MM.1S (cell line): ENCODE measurements at regions not wholly inside any gene's neighbourhood (a gene's known extent, or its start where the extent isn't known, plus 50 kb on each side); places are given as distances from the start of the nearest gene placed in this dataset.

Experiments
- DNase-seq: peaks from one replicate; pipeline ENCODE4 v3.0.0-alpha.2; 2015
- H2AFZ ChIP-seq: fragments of 300-600 bp; sonication (generic); 2 replicates; pipeline ENCODE4 v1.6.0; 2016; ENCODE audit warnings: antibody characterized with exemption, low read length
- H3F3A ChIP-seq: fragments of 300-600 bp; sonication (generic); 2 replicates; pipeline ENCODE4 v1.6.1; 2016; ENCODE audit warnings: mild to moderate bottlenecking, antibody characterized with exemption, low read length, moderate library complexity, mixed read lengths; ENCODE audit not compliant: insufficient read depth
- H3K27ac ChIP-seq: fragments of 300-600 bp; sonication (generic); 2 replicates; pipeline ENCODE4 v1.5.1; 2016; ENCODE audit warnings: mild to moderate bottlenecking, low read length
- H3K27me3 ChIP-seq: fragments of 300-600 bp; sonication (generic); replicated peaks from 2 replicates; pipeline ENCODE4 v1.6.0; 2016; ENCODE audit warnings: low read length; ENCODE audit not compliant: insufficient read depth
- H3K36me3 ChIP-seq: fragments of 300-600 bp; sonication (generic); replicated peaks from 2 replicates; pipeline ENCODE4 v1.6.1; 2016; ENCODE audit warnings: mild to moderate bottlenecking, low read length, mixed read lengths; ENCODE audit not compliant: insufficient read depth
- H3K4me1 ChIP-seq: fragments of 300-600 bp; sonication (generic); 2 replicates; pipeline ENCODE4 v1.6.1; 2016; ENCODE audit warnings: low read length, mixed read lengths
- H3K4me2 ChIP-seq: fragments of 300-600 bp; sonication (generic); 2 replicates; pipeline ENCODE4 v1.6.0; 2016; ENCODE audit warnings: low read depth, low read length
- H3K4me3 ChIP-seq: fragments of 300-600 bp; sonication (generic); 2 replicates; pipeline ENCODE4 v1.5.1; 2016; ENCODE audit warnings: low read length, mixed read lengths
- H3K79me2 ChIP-seq: fragments of 300-600 bp; sonication (generic); 2 replicates; pipeline ENCODE4 v1.6.1; 2016; ENCODE audit warnings: mixed run types, low read length, mixed read lengths
- H3K9ac ChIP-seq: fragments of 300-600 bp; sonication (generic); 2 replicates; pipeline ENCODE4 v1.6.1; 2016; ENCODE audit warnings: low read length, mixed read lengths
- H3K9me2 ChIP-seq: fragments of 300-600 bp; sonication (generic); replicated peaks from 2 replicates; pipeline ENCODE4 v1.6.1; 2016; ENCODE audit warnings: mild to moderate bottlenecking, low read length, mixed read lengths; ENCODE audit not compliant: insufficient read depth
- H3K9me3 ChIP-seq: fragments of 300-600 bp; sonication (generic); replicated peaks from 2 replicates; pipeline ENCODE4 v1.6.1; 2016; ENCODE audit warnings: mild to moderate bottlenecking, low read length, mixed read lengths; ENCODE audit not compliant: insufficient read depth
- H4K20me1 ChIP-seq: fragments of 300-600 bp; sonication (generic); 2 replicates; pipeline ENCODE4 v1.6.1; 2016; ENCODE audit warnings: mild to moderate bottlenecking, low read length, moderate library complexity, mixed read lengths; ENCODE audit not compliant: insufficient read depth
- EZH2 ChIP-seq: fragments of 300-600 bp; sonication (generic); optimal IDR thresholded peaks from 2 replicates; pipeline ENCODE3; 2017; ENCODE audit warnings: low read depth, mild to moderate bottlenecking, antibody characterized with exemption, low read length, mixed read lengths
- EZH2phosphoT487 ChIP-seq: fragments of 300-600 bp; sonication (generic); IDR thresholded peaks from 2 replicates; pipeline ENCODE4 v1.6.1; 2018; ENCODE audit warnings: antibody characterized with exemption, low read length
- TF ChIP-seq, protein P1 (sequence below): fragments of 300-600 bp; sonication (generic); IDR thresholded peaks from 2 replicates; pipeline ENCODE4 v1.5.1; 2016; ENCODE audit warnings: antibody characterized with exemption, low read length, mixed read lengths

GRCh38 chr6:148136586-148136985 lies 206.1 kb upstream of the SASH1 start:
- Histone ChIP-seq H3K36me3 (no peaks in the 10 kb centered on the region), H3K4me2 (no peak overlapping the region), H3K4me1 (no peaks in the 10 kb centered on the region), H3K9ac (no peak overlapping the region), H3F3A (no peaks in the 10 kb centered on the region), H3K9me2 (no peaks in the 10 kb centered on the region), H3K27ac (no peak overlapping the region), H2AFZ (no peak overlapping the region), H3K27me3 (no peaks in the 10 kb centered on the region), H4K20me1 (no peaks in the 10 kb centered on the region), H3K4me3 (no peak overlapping the region), H3K9me3 (no peaks in the 10 kb centered on the region), H3K79me2 (no peaks in the 10 kb centered on the region)
- no peak for DNase-seq
- TF ChIP-seq, protein P1, sequence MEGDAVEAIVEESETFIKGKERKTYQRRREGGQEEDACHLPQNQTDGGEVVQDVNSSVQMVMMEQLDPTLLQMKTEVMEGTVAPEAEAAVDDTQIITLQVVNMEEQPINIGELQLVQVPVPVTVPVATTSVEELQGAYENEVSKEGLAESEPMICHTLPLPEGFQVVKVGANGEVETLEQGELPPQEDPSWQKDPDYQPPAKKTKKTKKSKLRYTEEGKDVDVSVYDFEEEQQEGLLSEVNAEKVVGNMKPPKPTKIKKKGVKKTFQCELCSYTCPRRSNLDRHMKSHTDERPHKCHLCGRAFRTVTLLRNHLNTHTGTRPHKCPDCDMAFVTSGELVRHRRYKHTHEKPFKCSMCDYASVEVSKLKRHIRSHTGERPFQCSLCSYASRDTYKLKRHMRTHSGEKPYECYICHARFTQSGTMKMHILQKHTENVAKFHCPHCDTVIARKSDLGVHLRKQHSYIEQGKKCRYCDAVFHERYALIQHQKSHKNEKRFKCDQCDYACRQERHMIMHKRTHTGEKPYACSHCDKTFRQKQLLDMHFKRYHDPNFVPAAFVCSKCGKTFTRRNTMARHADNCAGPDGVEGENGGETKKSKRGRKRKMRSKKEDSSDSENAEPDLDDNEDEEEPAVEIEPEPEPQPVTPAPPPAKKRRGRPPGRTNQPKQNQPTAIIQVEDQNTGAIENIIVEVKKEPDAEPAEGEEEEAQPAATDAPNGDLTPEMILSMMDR: no peak
- no peak for TF ChIP-seq EZH2
- no peak for TF ChIP-seq EZH2phosphoT487

GRCh38 chr6:148137652-148138051 lies 205.0 kb upstream of the SASH1 start:
- Histone ChIP-seq H2AFZ (no peak overlapping the region), H4K20me1 (no peaks in the 10 kb centered on the region), H3K4me1 (no peaks in the 10 kb centered on the region), H3K9me2 (no peaks in the 10 kb centered on the region), H3K4me2 (no peak overlapping the region), H3K27ac (no peak overlapping the region), H3K27me3 (no peaks in the 10 kb centered on the region), H3K36me3 (no peaks in the 10 kb centered on the region), H3K4me3 (no peak overlapping the region), H3K9me3 (no peaks in the 10 kb centered on the region), H3K9ac (no peak overlapping the region), H3K79me2 (no peaks in the 10 kb centered on the region), H3F3A (no peaks in the 10 kb centered on the region)
- no peak for TF ChIP-seq EZH2phosphoT487
- TF ChIP-seq, protein P1: no peak
- DNase-seq: no peak

DNA sequence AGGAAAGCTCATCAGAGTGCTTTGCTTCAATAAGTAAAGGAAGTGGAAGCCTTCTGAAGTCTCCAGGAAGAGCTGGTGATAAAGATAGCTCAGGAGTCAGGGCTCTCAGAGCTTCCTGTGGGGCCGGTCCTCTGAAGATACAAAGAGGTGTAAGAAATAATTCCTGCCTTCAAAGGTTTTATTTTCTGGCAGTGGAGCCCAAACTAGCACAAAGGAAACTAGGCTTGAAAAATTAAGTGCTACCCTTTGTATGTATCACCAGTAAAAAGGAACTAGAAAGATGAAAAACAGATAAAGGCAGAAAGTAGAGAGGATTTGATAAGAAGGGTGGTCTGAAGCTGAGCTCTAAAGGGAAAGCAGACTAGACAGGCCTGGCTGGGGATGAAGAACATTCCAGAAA lies 204.1 kb upstream of the SASH1 start:
- no peaks in the 10 kb centered on the region for H3F3A ChIP-seq
- H3K4me3 ChIP-seq: no peak overlapping the region
- H3K4me1 ChIP-seq: no peaks in the 10 kb centered on the region
- no peaks in the 10 kb centered on the region for H3K9me2 ChIP-seq
- no peaks in the 10 kb centered on the region for H3K79me2 ChIP-seq
- H3K27me3 ChIP-seq: no peaks in the 10 kb centered on the region
- H3K27ac ChIP-seq: no peak overlapping the region
- no peaks in the 10 kb centered on the region for H3K9me3 ChIP-seq
- no peak overlapping the region for H3K9ac ChIP-seq
- DNase-seq: no peak
- TF ChIP-seq EZH2phosphoT487: no peak
- TF ChIP-seq, protein P1: no peak
- no peak for TF ChIP-seq EZH2
- H3K4me2 ChIP-seq: no peak overlapping the region
- no peak overlapping the region for H2AFZ ChIP-seq
- H4K20me1 ChIP-seq: no peaks in the 10 kb centered on the region
- no peaks in the 10 kb centered on the region for H3K36me3 ChIP-seq
